ENCODE measurements at regions not wholly inside any gene's neighbourhood (a gene's known extent, or its start where the extent isn't known, plus 50 kb on each side); places are given as distances from the start of the nearest gene placed in this dataset.

DNA sequence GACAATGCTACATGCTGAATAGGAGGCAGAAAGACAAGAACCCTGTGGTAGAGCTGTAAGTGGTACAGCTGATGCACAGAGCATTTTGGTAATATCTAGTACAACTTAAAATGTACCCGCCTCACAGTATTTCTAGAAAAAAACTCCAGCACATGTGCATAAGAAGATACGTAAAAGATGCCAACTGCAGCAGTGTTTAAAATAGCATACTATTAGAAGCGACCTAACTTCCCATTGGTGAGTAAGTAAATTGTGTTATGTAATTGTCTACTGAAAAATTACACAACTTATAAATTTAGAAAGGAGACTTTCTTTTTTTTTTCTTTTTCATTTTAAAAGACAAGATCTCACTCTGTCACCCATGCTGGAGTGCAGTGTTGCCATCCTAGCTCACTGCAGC is 114.3 kb upstream of the CAND1 start (continued):
- TF ChIP-seq ZNF619 (CRISPR knock-in tag; IDR thresholded peaks at IDR 0.05) (no peak), ZNF772 (CRISPR knock-in tag; IDR thresholded peaks at IDR 0.05) (no peak), TCF12 (IDR thresholded peaks at IDR 0.05) (no peak), TCF12 (CRISPR knock-in tag; IDR thresholded peaks at IDR 0.05) (no peak)

GRCh38 chr12:67155863-67156262 is 113.3 kb upstream of the CAND1 start:
- Histone ChIP-seq H3K4me2 (ENCODE audit: low read depth, low read length) (no peak overlapping the region), H3K27me3 (ENCODE audit: control insufficient read depth in 1 of 2, insufficient read depth in 2 of 2, low read length in 2 of 2) (no peaks in the 10 kb centered on the region; a peak in 1 of 5 replicates), H3K4me3 (replicated peaks in 1 of 3; ENCODE audit: insufficient read depth in 1 of 3, low read depth in 2 of 3, low read length in 3 of 3) (no peak overlapping the region), H3K79me2 (ENCODE audit: insufficient read depth, low read length) (no peaks in the 10 kb centered on the region), H3K27ac (ENCODE audit: extremely low read length, insufficient read depth, low read length) (no peak overlapping the region), H3K9ac (ENCODE audit: insufficient read depth, low read depth, low read length) (no peak overlapping the region), H4K20me1 (ENCODE audit: insufficient read depth, low read length) (no peaks in the 10 kb centered on the region), H3K9me3 (ENCODE audit: low read length) (no peaks in the 10 kb centered on the region), H2AFZ (ENCODE audit: low read length) (no peak overlapping the region), H3K4me1 (ENCODE audit: insufficient read depth, low read length) (no peaks in the 10 kb centered on the region), H3K36me3 (replicated peaks in 1 of 2; ENCODE audit: control insufficient read depth in 1 of 2, insufficient read depth in 2 of 2, low read length in 2 of 2) (no peaks in the 10 kb centered on the region)
- ChIA-PET POLR2A (no interaction called here), CTCF (ENCODE audit: low intra/inter-chr PET ratio, low total read pairs) (no interaction called here)
- in situ Hi-C loops (cut with HindIII; ENCODE audit: extremely low pct_ligation_motif_present, low pct_unique_long_range_greater_than_20kb) = no loop called here
- TF ChIP-seq CSRNP1 (CRISPR knock-in tag; IDR thresholded peaks at IDR 0.05) (no peak), ZNF224 (CRISPR knock-in tag; IDR thresholded peaks at IDR 0.05) (no peak), ZNF839 (CRISPR knock-in tag; IDR thresholded peaks at IDR 0.05; ENCODE audit: borderline replicate concordance) (no peak), ADNP (CRISPR knock-in tag; IDR thresholded peaks at IDR 0.05) (no peak), ZBTB1 (CRISPR knock-in tag; IDR thresholded peaks at IDR 0.05; ENCODE audit: borderline replicate concordance) (no peak), FOXK2 (IDR thresholded peaks at IDR 0.05) (no peak), ZKSCAN8 (CRISPR knock-in tag; IDR thresholded peaks at IDR 0.05; ENCODE audit: borderline replicate concordance) (no peak), NKX3-1 (CRISPR knock-in tag; IDR thresholded peaks at IDR 0.05) (no peak), ZFP36L1 (CRISPR knock-in tag; IDR thresholded peaks at IDR 0.05) (no peak), SUZ12 (IDR thresholded peaks at IDR 0.05; ENCODE audit: low read depth, low read length) (no peak), MZF1 (CRISPR knock-in tag; IDR thresholded peaks at IDR 0.05; ENCODE audit: borderline replicate concordance) (no peak), SAFB2 (CRISPR knock-in tag; IDR thresholded peaks at IDR 0.05; ENCODE audit: borderline replicate concordance, low read depth) (no peak), HNF4G (IDR thresholded peaks at IDR 0.05; ENCODE audit: borderline replicate concordance, low read depth, low read length) (no peak), HNF4G (CRISPR knock-in tag; IDR thresholded peaks at IDR 0.05; ENCODE audit: borderline replicate concordance, low read depth) (no peak), ZNF468 (CRISPR knock-in tag; IDR thresholded peaks at IDR 0.05) (no peak)
- ATAC-seq = no peak
- BruUV-seq (replicated peaks) = no TSS peak
- no peak for FAIRE-seq
- intact Hi-C loops (cut with micrococcal nuclease; ENCODE audit: unreplicated experiment) = no loop called here
- no peak for DNase-seq (ENCODE audit: low spot score)
- 0% methylated on average over 4 of the region's 4 CpGs for WGBS (ENCODE audit: low lambda C conversion rate)

Measured in HepG2 (cell line).